ENCODE measurements at regions not wholly inside any gene's neighbourhood (a gene's known extent, or its start where the extent isn't known, plus 50 kb on each side); places are given as distances from the start of the nearest gene placed in this dataset.

DNA sequence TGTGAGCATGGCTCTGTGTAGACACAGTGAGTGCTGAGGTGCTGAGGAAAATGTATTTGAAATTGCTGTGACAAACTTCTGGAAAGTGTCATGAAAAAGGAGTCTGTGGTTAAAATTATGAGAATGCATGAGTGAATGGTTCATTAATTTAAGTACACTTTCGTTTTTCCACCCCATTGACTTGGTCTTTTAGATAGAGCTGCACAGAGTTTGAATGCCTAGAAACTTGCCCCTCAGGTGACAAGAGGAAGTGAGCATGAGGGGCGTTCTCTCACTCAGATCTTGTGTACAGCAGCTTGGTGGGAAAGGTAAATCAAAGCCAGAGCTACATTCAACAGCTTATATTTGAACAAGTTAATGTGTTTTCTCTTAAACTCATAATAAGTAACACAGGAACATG lies 296.8 kb downstream of the WDR72 start:
- no peak for TF ChIP-seq CTCF (IDR thresholded peaks at IDR 0.05)
- no peak for TF ChIP-seq POLR2A (IDR thresholded peaks at IDR 0.05)
